HCT116 (cell line): ENCODE measurements at regions not wholly inside any gene's neighbourhood (a gene's known extent, or its start where the extent isn't known, plus 50 kb on each side); places are given as distances from the start of the nearest gene placed in this dataset.

Experiments
- ATAC-seq: fragments of 200-7000 bp; cut with Tn5 transposase; 2 replicates; pipeline ENCODE4 v1.9.1; 2020; ENCODE audit warnings: mild to moderate bottlenecking, moderate library complexity
- BruUV-seq: library from RNA; stranded (reverse); fragments of 400-500 nt; replicated peaks from 2 replicates; lab custom pipeline; 2021; lab: Mats Ljungman, UMichigan
- CTCF ChIA-PET: fragments of 300-600 bp; sonication (Branson Sonifier 250); formaldehyde crosslinking; loops from one replicate; lab custom pipeline; 2021; ENCODE audit warnings: antibody characterized with exemption; lab: Charles Lee
- POLR2A ChIA-PET: fragments of 300-600, 350-600 bp; sonication (Branson Sonifier 250); formaldehyde crosslinking; loops from one replicate; lab custom pipeline; 2021; ENCODE audit warnings: antibody characterized with exemption; lab: Charles Lee
- RAD21 ChIA-PET, 2 experiments: fragments of 300-600 bp; sonication (Branson Sonifier 250); formaldehyde crosslinking; loops; one replicate each; lab custom pipeline; 2023; ENCODE audit warnings: low total read pairs in 2 of 2; ENCODE audit not compliant: uncharacterized antibody in 2 of 2, unreplicated experiment in 2 of 2, low non-redundant PET in 1 of 2; lab: Charles Lee
- DNase-seq: peaks from one replicate; pipeline ENCODE4 v3.0.0-alpha.2; 2010; ENCODE audit warnings: low read depth, low spot score
- H2AFZ ChIP-seq: fragments of 200-600 bp; shearing (Covaris generic), sonication (generic); 2 replicates; pipeline ENCODE4 v1.6.1; 2017; ENCODE audit warnings: low read depth, mixed run types, mixed read lengths, antibody characterized with exemption, low read length; ENCODE audit not compliant: poor library complexity, severe bottlenecking
- H3K27ac ChIP-seq: 2 replicates; pipeline ENCODE4 v1.5.1; 2012; ENCODE audit warnings: low read depth, low read length
- H3K27me3 ChIP-seq: fragments of 200-600 bp; sonication (generic); 2 replicates; pipeline ENCODE4 v1.6.1; 2016; ENCODE audit warnings: mixed run types, low read length, mixed read lengths; ENCODE audit not compliant: insufficient read depth
- H3K36me3 ChIP-seq, 2 experiments: fragments of 200-500 bp in 1 of 2; fragments of 200-600 bp in 1 of 2; sonication (Bioruptor generic) in 1 of 2; sonication (generic) in 1 of 2; 2 replicates each; pipeline versions ENCODE4 v1.5.1 to v1.6.1; 2014 to 2016; ENCODE audit warnings: low read length in 2 of 2, inconsistent platforms in 1 of 2, mixed read lengths in 1 of 2, mixed run types in 1 of 2; ENCODE audit not compliant: insufficient read depth in 2 of 2, control insufficient read depth in 1 of 2
- H3K4me1 ChIP-seq, 2 experiments: fragments of 200-600 bp in 1 of 2; sonication (generic) in 1 of 2; 2 replicates each; pipeline versions ENCODE4 v1.5.1 to v1.6.1; 2012 to 2017; ENCODE audit warnings: low read length in 2 of 2, inconsistent platforms in 1 of 2, mild to moderate bottlenecking in 1 of 2, mixed read lengths in 1 of 2, mixed run types in 1 of 2, moderate library complexity in 1 of 2; ENCODE audit not compliant: insufficient read depth in 2 of 2, control insufficient read depth in 1 of 2
- H3K4me2 ChIP-seq: fragments of 200-600 bp; sonication (generic); 2 replicates; pipeline ENCODE4 v1.6.1; 2017; ENCODE audit warnings: mixed run types, low read length, mixed read lengths
- H3K4me3 ChIP-seq, 2 experiments: fragments of 200-600 bp in 1 of 2; sonication (generic) in 1 of 2; replicated peaks in 1 of 2; 2 replicates each; pipeline ENCODE4 v1.5.1; 2011 to 2016; ENCODE audit warnings: low read length in 2 of 2, control low read depth in 1 of 2, low read depth in 1 of 2, mild to moderate bottlenecking in 1 of 2, mixed read lengths in 1 of 2, mixed run types in 1 of 2
- H3K79me2 ChIP-seq: fragments of 200-600 bp; sonication (generic); 2 replicates; pipeline ENCODE4 v1.6.1; 2017; ENCODE audit warnings: mild to moderate bottlenecking, mixed run types, low read length, moderate library complexity, mixed read lengths; ENCODE audit not compliant: insufficient read depth
- H3K9ac ChIP-seq: fragments of 200-600 bp; sonication (generic); 2 replicates; pipeline ENCODE4 v1.6.1; 2016; ENCODE audit warnings: low read length, mixed read lengths
- H3K9me2 ChIP-seq: fragments of 200-600 bp; sonication (generic), shearing (Covaris generic); 2 replicates; pipeline ENCODE4 v1.6.1; 2017; ENCODE audit warnings: mixed run types, mild to moderate bottlenecking, moderate library complexity; ENCODE audit not compliant: insufficient read depth
- H3K9me3 ChIP-seq, 2 experiments: fragments of 200-500 bp in 1 of 2; fragments of 200-600 bp in 1 of 2; sonication (Bioruptor generic) in 1 of 2; sonication (generic) in 1 of 2; 2 replicates each; pipeline ENCODE4 v1.6.1; 2014 to 2017; ENCODE audit warnings: low read length in 2 of 2, mixed read lengths in 2 of 2, inconsistent platforms in 1 of 2, low read depth in 1 of 2, mild to moderate bottlenecking in 1 of 2, mixed run types in 1 of 2, moderate library complexity in 1 of 2; ENCODE audit not compliant: control insufficient read depth in 1 of 2, insufficient read depth in 1 of 2
- H4K20me1 ChIP-seq: fragments of 200-600 bp; sonication (generic), shearing (Covaris generic); 2 replicates; pipeline ENCODE4 v1.6.1; 2017; ENCODE audit warnings: mixed run types, mild to moderate bottlenecking, moderate library complexity; ENCODE audit not compliant: insufficient read depth
- ATF3 ChIP-seq: IDR thresholded peaks from 2 replicates; pipeline ENCODE4 v1.6.1; 2012
- CBX3 ChIP-seq: IDR thresholded peaks from 2 replicates; pipeline ENCODE4 v1.6.1; 2012; ENCODE audit warnings: low read depth
- CEBPB ChIP-seq: IDR thresholded peaks from 2 replicates; pipeline ENCODE4 v1.6.1; 2012; ENCODE audit warnings: low read depth
- CTCF ChIP-seq, 3 experiments: fragments of 200-600 bp in 1 of 3; sonication (generic) in 1 of 3; IDR thresholded peaks in 2 of 3; conservative IDR thresholded peaks in 1 of 3; 2 replicates each; pipeline ENCODE4 v1.5.1; 2012 to 2017; ENCODE audit warnings: low read depth in 2 of 3, low read length in 2 of 3, antibody characterized with exemption in 1 of 3, borderline replicate concordance in 1 of 3, control low read depth in 1 of 3, mild to moderate bottlenecking in 1 of 3, mixed read lengths in 1 of 3, mixed run types in 1 of 3, moderate library complexity in 1 of 3; ENCODE audit not compliant: insufficient read depth in 1 of 3
- EGR1 ChIP-seq: IDR thresholded peaks from 2 replicates; pipeline ENCODE4 v1.6.1; 2012; ENCODE audit warnings: low read depth
- ELF1 ChIP-seq: IDR thresholded peaks from 2 replicates; pipeline ENCODE4 v1.6.1; 2012; ENCODE audit warnings: low read depth, borderline replicate concordance
- EZH2 ChIP-seq: fragments of 200-600 bp; sonication (generic); IDR thresholded peaks from 2 replicates; pipeline ENCODE4 v1.6.1; 2017; ENCODE audit warnings: antibody characterized with exemption, mixed run types
- JUND ChIP-seq: IDR thresholded peaks from 2 replicates; pipeline ENCODE4 v1.6.1; 2012
- MAX ChIP-seq: IDR thresholded peaks from 2 replicates; pipeline ENCODE4 v1.6.1; 2012
- POLR2A ChIP-seq: IDR thresholded peaks from 2 replicates; pipeline ENCODE4 v1.7.0; 2011; ENCODE audit warnings: borderline replicate concordance; ENCODE audit not compliant: insufficient read depth, insufficient read length; ENCODE audit errors: extremely low read depth
- POLR2AphosphoS5 ChIP-seq: IDR thresholded peaks from 2 replicates; pipeline ENCODE4 v1.6.1; 2011; ENCODE audit warnings: mild to moderate bottlenecking, low read depth, low read length, moderate library complexity
- RAD21 ChIP-seq: IDR thresholded peaks from 2 replicates; pipeline ENCODE4 v1.6.1; 2012; ENCODE audit warnings: low read depth, mild to moderate bottlenecking
- REST ChIP-seq: IDR thresholded peaks from 2 replicates; pipeline ENCODE4 v1.6.1; 2012; ENCODE audit warnings: low read depth
- SIN3A ChIP-seq: IDR thresholded peaks from 2 replicates; pipeline ENCODE4 v1.6.1; 2012; ENCODE audit warnings: low read depth
- SP1 ChIP-seq: IDR thresholded peaks from 2 replicates; pipeline ENCODE4 v1.6.1; 2012; ENCODE audit warnings: low read depth
- TCF7L2 ChIP-seq: IDR thresholded peaks from 2 replicates; pipeline ENCODE4 v1.7.0; 2011; ENCODE audit warnings: borderline replicate concordance, inconsistent platforms; ENCODE audit not compliant: insufficient read depth, insufficient read length; ENCODE audit errors: extremely low read depth
- YY1 ChIP-seq: IDR thresholded peaks from 2 replicates; pipeline ENCODE4 v1.6.1; 2011; ENCODE audit warnings: low read length, low read depth, moderate library complexity, mild to moderate bottlenecking; ENCODE audit not compliant: insufficient replicate concordance; ENCODE audit errors: extremely low read depth
- ZBTB33 ChIP-seq: IDR thresholded peaks from 2 replicates; pipeline ENCODE4 v1.6.1; 2011; ENCODE audit warnings: mild to moderate bottlenecking, low read length, moderate library complexity; ENCODE audit not compliant: insufficient replicate concordance; ENCODE audit errors: extremely low read depth
- ZFX ChIP-seq: fragments of 450-650 bp; IDR thresholded peaks from 2 replicates; pipeline ENCODE4 v1.6.1; 2017
- ZNF274 ChIP-seq: fragments of 200-500 bp; sonication (Bioruptor generic); IDR thresholded peaks from 2 replicates; pipeline ENCODE4 v1.6.1; 2014; ENCODE audit warnings: mild to moderate bottlenecking, low read depth, low read length, inconsistent platforms
- intact Hi-C: fragments of 100-400 bp; cut with micrococcal nuclease; formaldehyde crosslinking; loops from 2 replicates; pipeline ENCODE4 v1.10.0; 2022

GRCh38 chr11:92482492-92483060 lies 258.0 kb downstream of the FAT3 start:
- RAD21 ChIA-PET: no interaction called here
- BruUV-seq: no TSS peak
- H3K9me2 ChIP-seq: no peaks in the 10 kb centered on the region
- no peaks in the 10 kb centered on the region for H3K4me1 ChIP-seq
- H3K27me3 ChIP-seq: no peaks in the 10 kb centered on the region
- no peak overlapping the region for H3K27ac ChIP-seq
- DNase-seq (no peak), ATAC-seq (no peak)
- no peaks in the 10 kb centered on the region for H4K20me1 ChIP-seq
- H3K36me3 ChIP-seq: no peaks in the 10 kb centered on the region
- no peaks in the 10 kb centered on the region for H3K79me2 ChIP-seq
- CTCF ChIA-PET: no interaction called here
- POLR2A ChIA-PET: no interaction called here
- TF ChIP-seq REST (no peak), CTCF (IDR thresholded peaks at IDR 0.05 in 2 of 3, conservative IDR thresholded peaks at IDR 0.05 in 1 of 3; ENCODE audit: borderline replicate concordance in 1 of 3, insufficient read depth in 1 of 3, low read depth in 2 of 3, low read length in 2 of 3) (no peak), CBX3 (no peak), TCF7L2 (no peak), ZFX (no peak), SP1 (no peak), SIN3A (no peak), EGR1 (no peak), POLR2AphosphoS5 (no peak), ZBTB33 (no peak), ATF3 (no peak), EZH2 (no peak), YY1 (no peak), POLR2A (no peak), MAX (no peak), JUND (no peak), CEBPB (no peak), ZNF274 (no peak), RAD21 (no peak), ELF1 (no peak)
- TF ChIP-seq, all 23 proteins: peak for 0
- Histone ChIP-seq H3K9ac (no peak overlapping the region), H3K4me2 (no peak overlapping the region), H2AFZ (no peak overlapping the region), H3K9me3 (peaks cover 6 to 14% of the 10 kb centered on the region in 2 experiments; a peak in 2 of 4 replicates), H3K4me3 (no peak overlapping the region)
- intact Hi-C loops: no loop called here
